ENCODE measurements at regions not wholly inside any gene's neighbourhood (a gene's known extent, or its start where the extent isn't known, plus 50 kb on each side); places are given as distances from the start of the nearest gene placed in this dataset.

DNA sequence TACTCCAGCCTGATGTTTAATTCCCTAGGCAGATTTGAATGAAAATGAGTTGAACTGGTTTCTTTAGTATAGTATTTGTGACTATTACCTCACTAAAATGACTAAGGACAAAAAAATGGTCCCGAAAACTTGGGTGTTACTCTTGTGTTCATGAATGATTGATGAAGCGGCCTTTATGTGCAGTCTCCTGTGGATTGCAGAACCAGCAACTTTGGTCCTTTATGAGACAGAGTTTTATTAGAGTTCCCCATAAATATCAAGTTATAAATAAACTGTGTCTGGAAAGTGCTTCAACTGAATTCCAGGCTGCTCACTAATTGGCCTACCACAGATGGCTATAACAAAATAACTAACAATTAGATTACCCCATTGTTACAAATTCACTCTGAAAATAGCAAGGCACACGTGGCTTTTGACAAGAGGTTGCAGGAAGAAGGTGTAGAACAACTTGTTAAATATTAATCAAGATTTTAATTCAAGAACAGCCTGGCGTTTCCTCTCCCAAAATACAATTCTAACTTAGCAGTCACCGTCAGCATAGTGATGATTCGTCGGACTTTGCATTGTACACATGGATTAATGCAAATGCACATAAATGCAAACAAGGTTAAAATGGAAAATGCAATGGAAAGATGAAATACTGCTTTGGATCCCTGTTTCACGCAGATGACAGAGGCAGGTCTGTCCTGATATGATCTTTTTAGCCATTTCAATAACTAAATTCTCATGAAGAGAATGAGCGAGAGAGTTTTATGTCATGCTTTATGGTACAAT, 567.3 kb upstream of the ZNF717 start:
- DNase-seq: no peak

GRCh38 chr3:76353683-76354082, 568.3 kb upstream of the ZNF717 start:
- DNase-seq: no peak

DNA sequence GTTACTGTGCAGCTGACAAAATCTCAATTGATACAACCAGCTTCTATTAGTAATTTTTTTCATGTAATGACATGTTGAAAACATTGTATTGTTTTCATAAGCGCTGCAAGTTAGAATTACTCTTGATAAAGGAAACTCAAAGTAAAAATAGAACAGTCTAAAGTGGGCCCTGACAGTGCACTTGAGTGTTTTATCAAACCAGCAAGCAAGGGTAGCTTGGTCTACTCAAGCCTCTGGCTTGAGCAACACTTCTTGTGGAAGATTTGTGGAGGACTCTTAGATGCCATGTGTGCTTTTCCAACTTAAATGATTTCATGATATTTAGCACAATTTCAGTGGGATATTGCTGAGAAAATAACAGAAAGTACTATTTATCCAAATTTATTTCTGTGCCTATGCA, 575.7 kb upstream of the ZNF717 start:
- DNase-seq: no peak

DNA sequence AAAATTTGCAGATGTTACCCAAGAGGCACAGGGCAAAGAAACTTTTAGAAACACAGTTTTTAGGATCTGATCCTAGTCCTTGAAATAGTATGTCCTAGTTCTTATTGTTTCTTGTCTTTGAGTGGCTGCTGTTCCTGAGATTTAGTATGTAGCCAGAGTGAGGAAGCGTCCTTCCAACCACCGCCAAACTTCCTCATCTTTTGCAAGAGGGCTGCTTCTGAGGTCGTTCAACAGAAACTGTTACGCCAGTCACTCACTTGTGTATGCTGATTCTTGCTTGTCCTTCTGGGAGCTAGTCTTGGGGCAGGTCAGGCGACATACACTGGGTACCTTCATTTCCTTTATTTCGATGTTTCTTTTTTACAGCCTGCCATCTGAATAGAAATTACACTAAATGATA, 577.3 kb upstream of the ZNF717 start:
- DNase-seq: no peak

- DNase-seq: no peak
Observed at GRCh38 chr3:76365275-76365674, 579.9 kb upstream of the ZNF717 start.

- DNase-seq: no peak
Observed at GRCh38 chr3:76367281-76367680, 581.9 kb upstream of the ZNF717 start.

GRCh38 chr3:76369170-76369569, 583.8 kb upstream of the ZNF717 start:
- no peak for DNase-seq

- no peak for DNase-seq
Observed at GRCh38 chr3:76370749-76371520, 585.6 kb upstream of the ZNF717 start.

- no peak for DNase-seq
Observed at GRCh38 chr3:76372497-76372896, 587.1 kb upstream of the ZNF717 start.

DNA sequence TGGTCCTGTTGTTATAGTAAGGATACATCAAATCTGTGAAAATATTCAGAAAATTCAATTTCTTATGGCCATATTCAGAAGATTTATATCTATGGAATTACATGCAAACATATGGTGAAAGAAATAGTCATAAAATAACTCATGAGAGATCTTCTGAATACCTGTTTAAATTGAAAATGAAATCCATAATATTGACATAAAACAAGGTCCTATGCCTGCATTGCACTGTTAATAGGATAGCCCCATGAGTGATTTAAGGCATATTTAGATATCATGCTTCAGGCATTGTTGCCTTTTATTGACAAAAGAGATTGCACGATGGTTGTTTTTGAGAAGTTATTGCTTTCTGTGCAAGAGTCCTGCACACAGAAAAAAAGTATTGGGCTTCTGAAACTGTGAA, 591.7 kb upstream of the ZNF717 start:
- DNase-seq: no peak

DNA sequence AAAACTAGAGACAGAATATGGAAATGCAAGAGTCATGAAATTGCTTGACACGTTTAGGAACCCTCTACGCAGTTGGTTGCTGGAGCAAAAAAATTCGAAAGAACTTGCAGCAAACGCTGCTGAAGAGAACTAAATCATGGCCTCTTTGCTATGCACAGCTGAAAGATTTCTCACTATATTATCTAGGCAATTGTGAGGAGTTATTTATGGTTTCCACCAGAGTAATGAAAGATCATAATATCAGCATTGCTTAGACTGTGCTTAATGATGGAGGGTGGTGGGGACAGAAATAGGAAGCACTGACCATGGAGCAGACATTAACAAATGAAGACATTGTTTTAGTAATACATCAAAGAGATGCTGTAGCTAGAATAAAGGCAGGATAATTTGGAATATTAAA, 593.4 kb upstream of the ZNF717 start:
- no peak for DNase-seq

DNA sequence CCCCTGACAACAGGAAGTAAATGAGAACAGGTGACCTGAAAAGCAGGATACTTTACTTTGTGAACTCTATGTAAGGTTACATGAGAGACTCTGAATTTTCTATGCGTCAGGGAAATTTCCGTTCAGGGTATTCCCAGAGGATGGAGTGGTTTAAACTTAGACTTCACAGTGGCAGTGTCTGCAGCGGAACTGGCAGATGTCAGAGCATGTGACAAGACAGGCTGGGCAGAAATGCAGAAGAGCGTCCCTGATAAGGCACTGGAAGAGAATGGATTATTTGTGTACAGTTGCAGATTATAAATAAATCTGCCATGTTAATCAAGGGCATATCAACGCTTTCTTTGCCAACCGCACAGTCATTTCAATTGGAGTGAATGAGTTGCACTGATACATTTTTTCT, 598.4 kb upstream of the ZNF717 start:
- no peak for DNase-seq

GRCh38 chr3:76387000-76387399, 601.7 kb upstream of the ZNF717 start:
- DNase-seq: no peak

DNA sequence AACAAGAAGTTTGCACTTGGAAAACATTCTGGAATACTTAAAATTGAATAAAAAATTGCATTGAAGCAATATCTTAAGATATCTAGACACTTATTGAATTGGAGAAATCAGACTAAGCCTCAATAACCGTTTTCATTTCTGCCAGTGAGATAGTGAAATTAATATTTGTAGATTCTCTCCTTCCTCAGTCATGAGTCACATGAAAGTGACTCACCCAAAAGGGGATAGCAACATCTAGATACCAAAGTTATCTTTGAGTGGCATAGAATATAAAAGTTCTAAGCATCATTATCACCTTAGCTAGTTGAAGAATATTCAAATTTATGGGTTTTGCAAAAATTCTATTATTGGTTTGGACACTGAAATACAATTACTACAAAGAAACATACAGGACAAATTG, 614.8 kb upstream of the ZNF717 start:
- DNase-seq: no peak

GRCh38 chr3:76402926-76403325, 617.6 kb upstream of the ZNF717 start:
- DNase-seq: no peak

DNA sequence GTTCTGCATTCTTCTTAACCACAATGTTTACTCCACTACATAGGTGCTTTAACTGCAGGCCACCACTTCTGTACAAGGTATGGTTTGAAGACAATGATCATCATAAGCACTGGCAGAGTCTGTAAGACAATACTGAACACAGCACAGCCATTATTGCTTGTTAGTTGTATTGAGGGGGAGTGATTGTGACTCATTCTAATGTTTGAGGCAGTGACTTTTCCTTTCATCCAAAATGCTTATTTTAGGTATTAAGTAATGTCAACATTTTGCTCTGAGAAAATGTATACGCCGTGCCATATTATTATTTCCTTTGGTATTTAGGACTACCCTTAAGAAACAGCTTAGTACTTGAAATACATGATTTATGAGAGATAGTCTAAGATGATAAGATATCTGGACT, 618.2 kb upstream of the ZNF717 start:
- DNase-seq: no peak

DNA sequence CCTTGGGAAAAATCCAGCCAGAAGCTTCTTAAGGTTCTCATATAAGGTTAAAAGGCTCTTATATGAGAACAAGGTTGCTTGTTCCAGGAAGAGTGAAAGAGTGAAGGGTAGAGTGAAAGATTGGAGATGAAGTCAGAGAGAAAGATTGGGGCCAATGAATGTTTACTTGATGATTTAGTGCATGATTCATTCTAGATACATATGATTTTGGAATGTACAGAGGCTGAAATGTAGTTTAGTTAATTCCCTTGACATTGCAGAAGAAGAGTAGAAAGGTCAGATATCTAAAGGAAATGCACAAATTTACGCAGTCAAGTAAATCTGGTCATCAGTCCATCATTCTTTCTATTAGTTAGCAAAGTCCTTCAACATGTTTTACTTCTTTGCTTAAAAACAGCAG, 619.8 kb upstream of the ZNF717 start:
- no peak for DNase-seq

GRCh38 chr3:76410762-76411281, 625.5 kb upstream of the ZNF717 start:
- DNase-seq: no peak

DNA sequence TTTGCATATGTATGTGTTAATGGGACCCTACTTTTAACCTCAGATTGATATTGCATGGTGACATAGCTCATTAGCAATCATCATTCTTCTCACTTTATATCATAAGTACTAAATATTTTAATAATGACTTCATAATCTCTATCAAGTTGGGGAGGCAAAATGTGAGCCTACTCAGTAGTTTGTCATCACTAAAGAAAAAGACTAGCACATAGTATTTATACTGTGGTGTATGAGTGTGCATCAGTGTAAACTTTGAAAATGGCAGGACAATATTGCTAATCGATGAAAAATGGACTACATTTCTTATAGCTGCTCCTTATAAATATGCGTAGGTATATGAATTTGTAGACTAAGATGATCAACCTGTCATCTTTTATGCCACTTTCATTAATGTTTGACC, 624.5 kb upstream of the ROBO2 start:
- no peak for DNase-seq

GRCh38 chr3:76429581-76430177, 610.2 kb upstream of the ROBO2 start:
- no peak for DNase-seq

DNA sequence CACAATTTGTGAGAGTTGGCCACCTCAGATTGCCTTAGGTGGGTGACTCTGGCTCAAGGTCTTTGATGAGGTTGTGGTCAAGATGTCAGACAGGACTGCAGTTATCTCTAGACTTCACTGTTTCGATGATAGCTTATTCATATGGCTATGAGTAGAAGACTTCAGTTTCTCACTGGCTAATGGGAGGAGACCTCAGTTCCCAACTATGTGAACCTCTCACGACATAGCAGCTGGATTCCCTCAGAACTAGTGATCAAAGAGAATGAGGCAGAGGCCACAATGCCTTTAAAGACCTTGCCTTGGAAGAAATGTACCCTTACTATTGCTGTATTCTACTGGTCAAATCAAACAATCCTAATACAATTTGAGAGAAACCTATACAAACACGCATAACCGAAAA, 607.5 kb upstream of the ROBO2 start:
- DNase-seq: no peak

DNA sequence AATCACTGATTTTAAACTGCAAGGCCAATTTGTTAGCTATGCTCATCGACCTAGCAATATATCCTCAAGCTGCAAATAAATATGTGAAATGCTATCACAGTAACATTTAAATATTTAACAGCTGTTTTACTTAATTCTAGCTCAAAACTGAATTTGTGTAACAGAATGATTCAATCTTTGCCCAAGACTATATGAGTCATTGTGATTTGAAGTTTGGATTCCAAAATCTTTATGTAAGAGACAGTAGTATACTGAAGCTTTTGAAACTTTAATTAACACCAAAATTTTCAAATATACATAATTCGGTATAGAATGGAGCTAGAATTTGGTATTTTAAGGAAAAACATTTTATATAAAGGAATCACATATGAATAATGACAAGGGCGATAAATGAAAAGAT, 603.0 kb upstream of the ROBO2 start:
- no peak for DNase-seq

DNA sequence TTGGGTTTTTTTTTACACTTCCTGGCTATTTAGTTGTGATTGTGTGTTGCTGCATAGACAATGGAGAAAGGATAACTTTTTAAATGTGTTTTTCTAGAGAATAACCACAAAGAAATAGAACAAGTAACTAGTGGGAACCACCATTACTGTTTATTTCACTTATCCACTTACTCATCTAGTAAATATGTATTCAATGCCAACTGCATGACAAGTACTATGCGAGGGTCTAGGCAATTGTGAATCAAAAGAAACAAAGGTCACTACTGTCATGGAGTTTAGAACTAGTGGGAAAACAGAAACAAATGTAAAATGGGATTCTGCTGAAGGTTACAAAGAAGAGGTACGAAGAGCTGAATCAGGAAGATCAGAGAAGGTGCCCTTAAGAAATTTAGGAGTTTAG, 600.9 kb upstream of the ROBO2 start:
- DNase-seq: no peak

- DNase-seq: no peak
Observed at GRCh38 chr3:76442374-76442915, 597.5 kb upstream of the ROBO2 start.

All from NCI-H1436 (cell line).